ENCODE measurements at regions not wholly inside any gene's neighbourhood (a gene's known extent, or its start where the extent isn't known, plus 50 kb on each side); places are given as distances from the start of the nearest gene placed in this dataset.

- Histone ChIP-seq H3K9me3 (ENCODE audit: control insufficient read depth, insufficient read depth, low read length) (no peaks in the 10 kb centered on the region), H3K9ac (ENCODE audit: low read depth, low read length) (no peak overlapping the region), H3K4me1 (ENCODE audit: insufficient read depth, low read length) (no peaks in the 10 kb centered on the region), H3K36me3 (ENCODE audit: insufficient read depth, low read length) (no peaks in the 10 kb centered on the region)
These were observed 240.5 kb upstream of the TMCO5A start for GRCh38 chr15:37693926-37694325.

GRCh38 chr15:37695719-37696118, 238.7 kb upstream of the TMCO5A start:
- Histone ChIP-seq H3K9me3 (ENCODE audit: control insufficient read depth, insufficient read depth, low read length) (no peaks in the 10 kb centered on the region), H3K4me1 (ENCODE audit: insufficient read depth, low read length) (no peaks in the 10 kb centered on the region), H3K9ac (ENCODE audit: low read depth, low read length) (no peak overlapping the region), H3K36me3 (ENCODE audit: insufficient read depth, low read length) (no peaks in the 10 kb centered on the region)

GRCh38 chr15:37698679-37699078, 235.8 kb upstream of the TMCO5A start:
- Histone ChIP-seq H3K9ac (ENCODE audit: low read depth, low read length) (no peak overlapping the region), H3K36me3 (ENCODE audit: insufficient read depth, low read length) (no peaks in the 10 kb centered on the region), H3K4me1 (ENCODE audit: insufficient read depth, low read length) (no peaks in the 10 kb centered on the region), H3K9me3 (ENCODE audit: control insufficient read depth, insufficient read depth, low read length) (no peaks in the 10 kb centered on the region)

- H3K36me3 ChIP-seq (ENCODE audit: insufficient read depth, low read length): no peaks in the 10 kb centered on the region
- no peaks in the 10 kb centered on the region for H3K4me1 ChIP-seq (ENCODE audit: insufficient read depth, low read length)
- H3K9ac ChIP-seq (ENCODE audit: low read depth, low read length): no peak overlapping the region
- H3K9me3 ChIP-seq (ENCODE audit: control insufficient read depth, insufficient read depth, low read length): no peaks in the 10 kb centered on the region
These were observed 233.2 kb upstream of the TMCO5A start for GRCh38 chr15:37701230-37701629.

GRCh38 chr15:37709669-37710068, 224.8 kb upstream of the TMCO5A start:
- 0 out of 2 replicates have a peak, but pooled peaks cover 3% of the 10 kb centered on the region for H3K9me3 ChIP-seq (ENCODE audit: control insufficient read depth, insufficient read depth, low read length)
- no peaks in the 10 kb centered on the region for H3K4me1 ChIP-seq (ENCODE audit: insufficient read depth, low read length)
- H3K9ac ChIP-seq (ENCODE audit: low read depth, low read length): no peak overlapping the region
- no peaks in the 10 kb centered on the region for H3K36me3 ChIP-seq (ENCODE audit: insufficient read depth, low read length)

- H3K36me3 ChIP-seq (ENCODE audit: insufficient read depth, low read length): no peaks in the 10 kb centered on the region
- H3K9me3 ChIP-seq (ENCODE audit: control insufficient read depth, insufficient read depth, low read length): 0 out of 2 replicates have a peak, but pooled peaks cover 3% of the 10 kb centered on the region
- H3K9ac ChIP-seq (ENCODE audit: low read depth, low read length): no peak overlapping the region
- no peaks in the 10 kb centered on the region for H3K4me1 ChIP-seq (ENCODE audit: insufficient read depth, low read length)
These were observed 219.3 kb upstream of the TMCO5A start for GRCh38 chr15:37715101-37715500.

GRCh38 chr15:37720267-37720666, 214.2 kb upstream of the TMCO5A start:
- no peaks in the 10 kb centered on the region for H3K4me1 ChIP-seq (ENCODE audit: insufficient read depth, low read length)
- no peak overlapping the region for H3K9ac ChIP-seq (ENCODE audit: low read depth, low read length)
- H3K36me3 ChIP-seq (ENCODE audit: insufficient read depth, low read length): no peaks in the 10 kb centered on the region
- H3K9me3 ChIP-seq (ENCODE audit: control insufficient read depth, insufficient read depth, low read length): no peaks in the 10 kb centered on the region

GRCh38 chr15:37731146-37731746, 203.2 kb upstream of the TMCO5A start:
- H3K4me1 ChIP-seq (ENCODE audit: insufficient read depth, low read length): no peaks in the 10 kb centered on the region
- no peak overlapping the region for H3K9ac ChIP-seq (ENCODE audit: low read depth, low read length)
- no peaks in the 10 kb centered on the region for H3K36me3 ChIP-seq (ENCODE audit: insufficient read depth, low read length)
- no peaks in the 10 kb centered on the region for H3K9me3 ChIP-seq (ENCODE audit: control insufficient read depth, insufficient read depth, low read length)

GRCh38 chr15:37733628-37734027, 200.8 kb upstream of the TMCO5A start:
- Histone ChIP-seq H3K9me3 (ENCODE audit: control insufficient read depth, insufficient read depth, low read length) (no peaks in the 10 kb centered on the region), H3K4me1 (ENCODE audit: insufficient read depth, low read length) (no peaks in the 10 kb centered on the region), H3K9ac (ENCODE audit: low read depth, low read length) (no peak overlapping the region), H3K36me3 (ENCODE audit: insufficient read depth, low read length) (no peaks in the 10 kb centered on the region)

GRCh38 chr15:37740623-37741141, 193.8 kb upstream of the TMCO5A start:
- Histone ChIP-seq H3K36me3 (ENCODE audit: insufficient read depth, low read length) (no peaks in the 10 kb centered on the region), H3K9me3 (ENCODE audit: control insufficient read depth, insufficient read depth, low read length) (no peaks in the 10 kb centered on the region), H3K4me1 (ENCODE audit: insufficient read depth, low read length) (peaks cover 6% of the 10 kb centered on the region; the same call in 1 of the 2 replicates), H3K9ac (ENCODE audit: low read depth, low read length) (no peak overlapping the region)

GRCh38 chr15:37743826-37744225, 190.6 kb upstream of the TMCO5A start:
- Histone ChIP-seq H3K9ac (ENCODE audit: low read depth, low read length) (no peak overlapping the region), H3K4me1 (ENCODE audit: insufficient read depth, low read length) (peaks cover 6% of the 10 kb centered on the region; the same call in 1 of the 2 replicates), H3K9me3 (ENCODE audit: control insufficient read depth, insufficient read depth, low read length) (no peaks in the 10 kb centered on the region; the same call in 1 of the 2 replicates), H3K36me3 (ENCODE audit: insufficient read depth, low read length) (no peaks in the 10 kb centered on the region)

- H3K9ac ChIP-seq (ENCODE audit: low read depth, low read length): no peak overlapping the region
- H3K4me1 ChIP-seq (ENCODE audit: insufficient read depth, low read length): peaks cover 6% of the 10 kb centered on the region; the same call in 1 of the 2 replicates
- H3K9me3 ChIP-seq (ENCODE audit: control insufficient read depth, insufficient read depth, low read length): no peaks in the 10 kb centered on the region; the same call in 1 of the 2 replicates
- H3K36me3 ChIP-seq (ENCODE audit: insufficient read depth, low read length): no peaks in the 10 kb centered on the region
These were observed 189.9 kb upstream of the TMCO5A start for GRCh38 chr15:37744521-37744920.

GRCh38 chr15:37751401-37751800, 183.0 kb upstream of the TMCO5A start:
- Histone ChIP-seq H3K36me3 (ENCODE audit: insufficient read depth, low read length) (no peaks in the 10 kb centered on the region), H3K4me1 (ENCODE audit: insufficient read depth, low read length) (no peaks in the 10 kb centered on the region), H3K9ac (ENCODE audit: low read depth, low read length) (no peak overlapping the region), H3K9me3 (ENCODE audit: control insufficient read depth, insufficient read depth, low read length) (no peaks in the 10 kb centered on the region; the same call in 1 of the 2 replicates)

GRCh38 chr15:37756407-37756806, 178.0 kb upstream of the TMCO5A start:
- Histone ChIP-seq H3K4me1 (ENCODE audit: insufficient read depth, low read length) (no peaks in the 10 kb centered on the region), H3K9me3 (ENCODE audit: control insufficient read depth, insufficient read depth, low read length) (no peaks in the 10 kb centered on the region), H3K36me3 (ENCODE audit: insufficient read depth, low read length) (no peaks in the 10 kb centered on the region), H3K9ac (ENCODE audit: low read depth, low read length) (no peak overlapping the region)

GRCh38 chr15:37758412-37758811, 176.0 kb upstream of the TMCO5A start:
- Histone ChIP-seq H3K9ac (ENCODE audit: low read depth, low read length) (no peak overlapping the region), H3K36me3 (ENCODE audit: insufficient read depth, low read length) (no peaks in the 10 kb centered on the region), H3K9me3 (ENCODE audit: control insufficient read depth, insufficient read depth, low read length) (no peaks in the 10 kb centered on the region), H3K4me1 (ENCODE audit: insufficient read depth, low read length) (no peaks in the 10 kb centered on the region)
